Chondrocyte (in vitro differentiated cells): ENCODE measurements at regions not wholly inside any gene's neighbourhood (a gene's known extent, or its start where the extent isn't known, plus 50 kb on each side); places are given as distances from the start of the nearest gene placed in this dataset.
A peak's percentile ranks its signal among the peaks of the same experiment; 100 is the strongest.

Source experiments
- DNase-seq: peaks from one replicate; pipeline ENCODE4 v3.0.0; 2021; ENCODE audit warnings: mixed read lengths, low spot score
- H3K27ac Mint-ChIP-seq: one replicate; pipeline ENCODE4 v1.8.0; 2021; ENCODE audit warnings: mild to moderate bottlenecking, moderate library complexity, mixed read lengths; ENCODE audit not compliant: unreplicated experiment
- H3K27me3 Mint-ChIP-seq: 2 replicates; pipeline ENCODE4 v1.8.0; 2021; ENCODE audit warnings: low read depth, mixed read lengths
- H3K36me3 Mint-ChIP-seq: 2 replicates; pipeline ENCODE4 v1.8.0; 2021; ENCODE audit warnings: low read depth, mixed read lengths
- H3K4me1 Mint-ChIP-seq: 2 replicates; pipeline ENCODE4 v1.8.0; 2021; ENCODE audit warnings: low read depth, mild to moderate bottlenecking, mixed read lengths
- H3K4me3 Mint-ChIP-seq: one replicate; pipeline ENCODE4 v1.8.0; 2021; ENCODE audit warnings: mild to moderate bottlenecking, moderate library complexity, mixed read lengths; ENCODE audit not compliant: unreplicated experiment
- H3K9me3 Mint-ChIP-seq: 2 replicates; pipeline ENCODE4 v1.8.0; 2021; ENCODE audit warnings: low read depth, mixed read lengths
- CTCF ChIP-seq: fragments of 200-600 bp; sonication (generic); IDR thresholded peaks from 2 replicates; pipeline ENCODE4 v1.5.0; 2021; ENCODE audit warnings: antibody characterized with exemption, mild to moderate bottlenecking, moderate library complexity

- TF ChIP-seq CTCF = no peak
- no peaks in the 10 kb centered on the region for H3K36me3 Mint-ChIP-seq
- H3K4me3 Mint-ChIP-seq = no peak overlapping the region
- H3K27me3 Mint-ChIP-seq = no peaks in the 10 kb centered on the region
- no peak overlapping the region for H3K27ac Mint-ChIP-seq
- H3K9me3 Mint-ChIP-seq = no peaks in the 10 kb centered on the region
- no peak for DNase-seq
- peaks cover 25% of the 10 kb centered on the region for H3K4me1 Mint-ChIP-seq
These were observed 356.5 kb downstream of the CBLL2 start for GRCh38 chrX:22629105-22629725.

GRCh38 chrX:22634083-22634482 lies 361.4 kb downstream of the CBLL2 start:
- peaks cover 20% of the 10 kb centered on the region for H3K4me1 Mint-ChIP-seq
- H3K27ac Mint-ChIP-seq = peak overlapping the region; percentile 62
- DNase-seq = no peak

GRCh38 chrX:22634751-22635150 lies 362.0 kb downstream of the CBLL2 start:
- peaks cover 6% of the 10 kb centered on the region for H3K27me3 Mint-ChIP-seq
- no peak overlapping the region for H3K4me3 Mint-ChIP-seq
- DNase-seq = no peak
- peak overlapping the region; percentile 52 for H3K27ac Mint-ChIP-seq
- H3K9me3 Mint-ChIP-seq = no peaks in the 10 kb centered on the region
- TF ChIP-seq CTCF = no peak
- peaks cover 15% of the 10 kb centered on the region for H3K4me1 Mint-ChIP-seq
- H3K36me3 Mint-ChIP-seq = no peaks in the 10 kb centered on the region

More at GRCh38 chrX:22634083-22634482, 361.4 kb downstream of the CBLL2 start:
- no peak for TF ChIP-seq CTCF
- H3K4me3 Mint-ChIP-seq = no peak overlapping the region
- no peaks in the 10 kb centered on the region for H3K9me3 Mint-ChIP-seq
- peaks cover 6% of the 10 kb centered on the region for H3K27me3 Mint-ChIP-seq
- H3K36me3 Mint-ChIP-seq = no peaks in the 10 kb centered on the region

- H3K27ac Mint-ChIP-seq = no peak overlapping the region
- no peak for DNase-seq
- H3K27me3 Mint-ChIP-seq = no peaks in the 10 kb centered on the region
- no peaks in the 10 kb centered on the region for H3K36me3 Mint-ChIP-seq
- H3K4me3 Mint-ChIP-seq = no peak overlapping the region
- no peak for TF ChIP-seq CTCF
- no peaks in the 10 kb centered on the region for H3K4me1 Mint-ChIP-seq
- H3K9me3 Mint-ChIP-seq = peaks cover 12% of the 10 kb centered on the region
These were observed 351.5 kb upstream of the DDX53 start for GRCh38 chrX:22648281-22648680.

- DNase-seq = no peak
- Mint-ChIP-seq H3K9me3 (peaks cover 12% of the 10 kb centered on the region), H3K27me3 (no peaks in the 10 kb centered on the region), H3K36me3 (no peaks in the 10 kb centered on the region), H3K27ac (no peak overlapping the region), H3K4me3 (no peak overlapping the region), H3K4me1 (no peaks in the 10 kb centered on the region)
- TF ChIP-seq CTCF = no peak
These were observed 349.1 kb upstream of the DDX53 start for GRCh38 chrX:22650691-22651090.
